RWPE2 (cell line): ENCODE measurements at regions not wholly inside any gene's neighbourhood (a gene's known extent, or its start where the extent isn't known, plus 50 kb on each side); places are given as distances from the start of the nearest gene placed in this dataset.

Experiments
- ATAC-seq: fragments of 200-7000 bp; cut with Tn5 transposase; 3 replicates; pipeline ENCODE4 v1.9.1; 2021; ENCODE audit warnings: low read depth
- DNase-seq: peaks from one replicate; pipeline ENCODE4 v3.0.0-alpha.2; 2020; ENCODE audit warnings: low spot score
- H3K27ac ChIP-seq: fragments of 450-650 bp; 2 replicates; pipeline ENCODE4 v1.5.1; 2017; ENCODE audit warnings: mild to moderate bottlenecking; ENCODE audit not compliant: poor library complexity, severe bottlenecking
- H3K27me3 ChIP-seq: fragments of 250-450 bp; sonication (Bioruptor Pico); 2 replicates; pipeline ENCODE4 v1.5.1; 2021; ENCODE audit warnings: mild to moderate bottlenecking, moderate library complexity; ENCODE audit not compliant: insufficient read depth, poor library complexity, severe bottlenecking
- H3K36me3 ChIP-seq: fragments of 250-450 bp; sonication (Bioruptor Pico); 2 replicates; pipeline ENCODE4 v1.5.1; 2020; ENCODE audit warnings: low read depth, mild to moderate bottlenecking, moderate library complexity
- H3K4me1 ChIP-seq: fragments of 250-450 bp; sonication (Bioruptor Pico); 2 replicates; pipeline ENCODE4 v1.5.1; 2021; ENCODE audit warnings: mild to moderate bottlenecking, moderate library complexity; ENCODE audit not compliant: insufficient read depth, poor library complexity, severe bottlenecking
- H3K4me3 ChIP-seq: fragments of 250-450 bp; sonication (Bioruptor Pico); 2 replicates; pipeline ENCODE4 v1.5.1; 2021; ENCODE audit warnings: mild to moderate bottlenecking, moderate library complexity; ENCODE audit not compliant: severe bottlenecking
- H3K9me3 ChIP-seq: fragments of 250-450 bp; sonication (Bioruptor Pico); 2 replicates; pipeline ENCODE4 v1.5.1; 2021; ENCODE audit warnings: mild to moderate bottlenecking, moderate library complexity; ENCODE audit not compliant: severe bottlenecking
- TF ChIP-seq, protein P1 (sequence below): fragments of 450-650 bp; IDR thresholded peaks from one replicate; pipeline ENCODE4 v1.5.1; 2017; ENCODE audit warnings: mild to moderate bottlenecking, moderate library complexity; ENCODE audit not compliant: poor library complexity, severe bottlenecking

GRCh38 chrX:69104756-69105434 lies 60.4 kb downstream of the PJA1 start:
- Histone ChIP-seq H3K9me3 (no peaks in the 10 kb centered on the region), H3K36me3 (no peaks in the 10 kb centered on the region), H3K4me1 (peaks cover 7% of the 10 kb centered on the region), H3K4me3 (no peak overlapping the region), H3K27me3 (no peaks in the 10 kb centered on the region), H3K27ac (no peak overlapping the region)
- TF ChIP-seq, protein P1, sequence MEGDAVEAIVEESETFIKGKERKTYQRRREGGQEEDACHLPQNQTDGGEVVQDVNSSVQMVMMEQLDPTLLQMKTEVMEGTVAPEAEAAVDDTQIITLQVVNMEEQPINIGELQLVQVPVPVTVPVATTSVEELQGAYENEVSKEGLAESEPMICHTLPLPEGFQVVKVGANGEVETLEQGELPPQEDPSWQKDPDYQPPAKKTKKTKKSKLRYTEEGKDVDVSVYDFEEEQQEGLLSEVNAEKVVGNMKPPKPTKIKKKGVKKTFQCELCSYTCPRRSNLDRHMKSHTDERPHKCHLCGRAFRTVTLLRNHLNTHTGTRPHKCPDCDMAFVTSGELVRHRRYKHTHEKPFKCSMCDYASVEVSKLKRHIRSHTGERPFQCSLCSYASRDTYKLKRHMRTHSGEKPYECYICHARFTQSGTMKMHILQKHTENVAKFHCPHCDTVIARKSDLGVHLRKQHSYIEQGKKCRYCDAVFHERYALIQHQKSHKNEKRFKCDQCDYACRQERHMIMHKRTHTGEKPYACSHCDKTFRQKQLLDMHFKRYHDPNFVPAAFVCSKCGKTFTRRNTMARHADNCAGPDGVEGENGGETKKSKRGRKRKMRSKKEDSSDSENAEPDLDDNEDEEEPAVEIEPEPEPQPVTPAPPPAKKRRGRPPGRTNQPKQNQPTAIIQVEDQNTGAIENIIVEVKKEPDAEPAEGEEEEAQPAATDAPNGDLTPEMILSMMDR, result no peak
- ATAC-seq (no peak), DNase-seq (no peak)

DNA sequence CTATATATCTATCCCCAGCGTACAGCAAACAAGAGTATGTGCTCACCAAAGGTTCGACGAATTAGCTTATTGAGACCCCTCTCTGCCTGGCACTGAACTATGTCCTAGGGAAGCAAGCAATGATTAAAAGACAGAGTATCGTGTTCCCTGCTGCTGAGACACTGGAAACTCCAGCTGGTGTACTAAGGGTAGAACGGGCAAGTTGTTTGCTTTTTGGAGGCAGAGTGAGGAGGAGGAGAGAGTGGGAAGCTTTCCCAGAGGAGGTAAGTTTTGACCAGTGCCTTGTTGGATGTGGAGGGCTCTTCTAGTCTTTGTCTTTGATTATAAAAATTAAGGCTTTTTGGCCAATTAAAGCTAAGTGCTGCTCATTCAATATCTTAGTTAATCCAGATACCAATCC lies 61.7 kb downstream of the PJA1 start:
- H3K27me3 ChIP-seq, result no peaks in the 10 kb centered on the region
- TF ChIP-seq, protein P1, result no peak
- no peaks in the 10 kb centered on the region for H3K9me3 ChIP-seq
- ATAC-seq, result no peak
- H3K4me3 ChIP-seq, result no peak overlapping the region
- no peaks in the 10 kb centered on the region for H3K36me3 ChIP-seq
- no peak for DNase-seq
- H3K4me1 ChIP-seq, result no peaks in the 10 kb centered on the region
- H3K27ac ChIP-seq, result no peak overlapping the region

DNA sequence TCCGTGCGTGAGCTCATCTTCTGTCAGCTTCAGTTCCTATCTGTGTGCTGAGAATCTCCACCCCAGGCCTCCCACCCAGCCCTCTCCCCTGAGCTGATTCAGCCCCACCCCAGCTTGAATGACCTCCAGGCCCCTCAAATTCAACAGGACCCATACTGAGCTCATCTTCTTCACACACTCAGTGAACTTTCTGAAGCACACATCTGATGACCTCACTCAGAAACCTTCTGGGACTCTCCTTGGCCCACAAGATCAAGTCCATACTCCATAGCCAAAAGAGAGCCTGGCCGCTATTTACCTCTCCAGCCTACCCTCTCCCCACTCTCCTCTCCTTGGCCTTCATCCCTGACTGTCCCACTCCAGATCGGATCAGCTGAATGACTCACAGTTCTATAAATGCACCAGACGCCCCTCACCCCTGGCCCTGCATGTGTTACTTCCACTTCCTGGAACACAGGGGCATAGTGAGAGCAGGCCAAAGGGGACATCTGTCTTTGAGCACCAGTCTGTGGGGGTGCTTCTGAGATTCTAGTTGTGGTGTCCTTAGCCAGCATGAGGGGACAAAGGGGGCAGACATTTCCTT lies 62.5 kb downstream of the PJA1 start:
- no peaks in the 10 kb centered on the region for H3K36me3 ChIP-seq
- TF ChIP-seq, protein P1, result no peak
- no peak overlapping the region for H3K27ac ChIP-seq
- ATAC-seq (no peak), DNase-seq (no peak)
- H3K27me3 ChIP-seq, result no peaks in the 10 kb centered on the region
- H3K4me3 ChIP-seq, result no peak overlapping the region
- no peaks in the 10 kb centered on the region for H3K4me1 ChIP-seq
- no peaks in the 10 kb centered on the region for H3K9me3 ChIP-seq

DNA sequence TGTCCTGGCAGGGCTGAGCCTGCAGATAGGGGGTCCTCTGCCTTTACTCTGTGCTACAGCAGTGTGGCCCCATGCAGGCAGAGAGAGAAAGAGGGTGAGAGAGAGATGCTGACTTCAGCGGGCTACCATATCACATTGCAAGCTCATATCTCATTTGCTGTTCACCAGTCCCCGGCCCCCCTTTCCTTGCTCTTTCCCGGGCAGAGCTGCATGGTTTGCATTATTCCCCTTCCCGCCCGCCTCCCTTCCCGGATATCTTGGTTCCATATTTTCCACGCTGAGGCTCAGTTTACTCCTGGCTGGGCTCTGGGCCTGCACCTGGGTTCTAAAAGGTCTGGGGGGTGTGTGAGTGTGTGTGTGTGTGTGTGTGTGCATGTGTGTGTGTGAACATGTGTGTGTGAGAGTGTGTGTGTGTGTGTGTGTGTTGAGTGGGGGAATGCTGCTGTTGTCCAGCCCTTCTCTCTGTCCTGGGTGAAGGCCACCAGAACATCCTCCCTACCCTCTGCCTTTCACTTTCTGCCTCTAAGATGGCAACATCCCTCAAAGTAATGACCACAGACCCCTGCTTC lies 63.5 kb downstream of the PJA1 start:
- TF ChIP-seq, protein P1, result no peak
- Histone ChIP-seq H3K27ac (no peak overlapping the region), H3K27me3 (no peaks in the 10 kb centered on the region), H3K4me3 (no peak overlapping the region), H3K36me3 (no peaks in the 10 kb centered on the region), H3K4me1 (no peaks in the 10 kb centered on the region), H3K9me3 (no peaks in the 10 kb centered on the region)
- DNase-seq (no peak), ATAC-seq (no peak)

- no peak overlapping the region for H3K27ac ChIP-seq
- no peaks in the 10 kb centered on the region for H3K27me3 ChIP-seq
- ATAC-seq (no peak), DNase-seq (no peak)
- no peaks in the 10 kb centered on the region for H3K36me3 ChIP-seq
- TF ChIP-seq, protein P1, result no peak
- H3K9me3 ChIP-seq, result no peaks in the 10 kb centered on the region
- H3K4me1 ChIP-seq, result no peaks in the 10 kb centered on the region
- no peak overlapping the region for H3K4me3 ChIP-seq
Observed at GRCh38 chrX:69100478-69100877, 64.8 kb downstream of the PJA1 start.
